Uterus (tissue), 2 donors: ENCODE measurements at regions not wholly inside any gene's neighbourhood (a gene's known extent, or its start where the extent isn't known, plus 50 kb on each side); places are given as distances from the start of the nearest gene placed in this dataset.

Experiments
- POLR2A ChIP-seq, 2 donors: fragments of 450-650 bp; IDR thresholded peaks; one replicate each; pipeline ENCODE4 v1.6.1; 2016; ENCODE audit warnings: antibody characterized with exemption in 2 of 2, mild to moderate bottlenecking in 1 of 2, moderate library complexity in 1 of 2
- TF ChIP-seq, protein P1 (sequence below), 4 experiments: fragments of 200-600 bp in 2 of 4; fragments of 450-650 bp in 2 of 4; sonication (generic) in 2 of 4; IDR thresholded peaks; one replicate each; pipeline ENCODE4 v1.5.1; 2016 to 2019; ENCODE audit warnings: antibody characterized with exemption in 4 of 4, mild to moderate bottlenecking in 2 of 4, moderate library complexity in 1 of 4

DNA sequence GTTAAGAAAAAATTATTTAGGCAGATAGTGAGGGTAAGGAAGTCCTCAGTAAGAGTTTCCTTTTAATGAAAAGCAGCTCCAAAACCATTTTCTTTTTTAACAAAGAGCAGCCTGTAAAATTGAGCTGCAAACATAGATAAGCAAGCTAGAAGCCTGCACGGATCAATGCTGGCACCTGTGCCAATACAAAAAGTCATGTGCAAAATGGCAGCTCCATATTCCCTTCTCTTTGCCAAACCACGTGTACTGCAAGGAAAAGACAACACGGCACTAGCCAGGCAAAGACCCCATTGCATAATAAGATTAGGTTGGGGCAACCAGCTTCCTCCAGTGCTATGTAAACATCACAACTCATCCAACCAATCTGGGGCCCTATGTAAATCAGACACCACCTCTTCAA, 268.4 kb upstream of the INTU start:
- TF ChIP-seq, protein P1, sequence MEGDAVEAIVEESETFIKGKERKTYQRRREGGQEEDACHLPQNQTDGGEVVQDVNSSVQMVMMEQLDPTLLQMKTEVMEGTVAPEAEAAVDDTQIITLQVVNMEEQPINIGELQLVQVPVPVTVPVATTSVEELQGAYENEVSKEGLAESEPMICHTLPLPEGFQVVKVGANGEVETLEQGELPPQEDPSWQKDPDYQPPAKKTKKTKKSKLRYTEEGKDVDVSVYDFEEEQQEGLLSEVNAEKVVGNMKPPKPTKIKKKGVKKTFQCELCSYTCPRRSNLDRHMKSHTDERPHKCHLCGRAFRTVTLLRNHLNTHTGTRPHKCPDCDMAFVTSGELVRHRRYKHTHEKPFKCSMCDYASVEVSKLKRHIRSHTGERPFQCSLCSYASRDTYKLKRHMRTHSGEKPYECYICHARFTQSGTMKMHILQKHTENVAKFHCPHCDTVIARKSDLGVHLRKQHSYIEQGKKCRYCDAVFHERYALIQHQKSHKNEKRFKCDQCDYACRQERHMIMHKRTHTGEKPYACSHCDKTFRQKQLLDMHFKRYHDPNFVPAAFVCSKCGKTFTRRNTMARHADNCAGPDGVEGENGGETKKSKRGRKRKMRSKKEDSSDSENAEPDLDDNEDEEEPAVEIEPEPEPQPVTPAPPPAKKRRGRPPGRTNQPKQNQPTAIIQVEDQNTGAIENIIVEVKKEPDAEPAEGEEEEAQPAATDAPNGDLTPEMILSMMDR (IDR thresholded peaks at IDR 0.05) = no peak
- TF ChIP-seq POLR2A (IDR thresholded peaks at IDR 0.05) = no peak
